GM18519 (cell line): ENCODE measurements at regions not wholly inside any gene's neighbourhood (a gene's known extent, or its start where the extent isn't known, plus 50 kb on each side); places are given as distances from the start of the nearest gene placed in this dataset.

Experiments
- ATAC-seq: cut with Tn5 transposase; IDR thresholded peaks from one replicate; pipeline ENCODE4 v1.9.1; 2021; ENCODE audit warnings: mild to moderate bottlenecking, moderate library complexity; ENCODE audit not compliant: unreplicated experiment, low FRiP score

DNA sequence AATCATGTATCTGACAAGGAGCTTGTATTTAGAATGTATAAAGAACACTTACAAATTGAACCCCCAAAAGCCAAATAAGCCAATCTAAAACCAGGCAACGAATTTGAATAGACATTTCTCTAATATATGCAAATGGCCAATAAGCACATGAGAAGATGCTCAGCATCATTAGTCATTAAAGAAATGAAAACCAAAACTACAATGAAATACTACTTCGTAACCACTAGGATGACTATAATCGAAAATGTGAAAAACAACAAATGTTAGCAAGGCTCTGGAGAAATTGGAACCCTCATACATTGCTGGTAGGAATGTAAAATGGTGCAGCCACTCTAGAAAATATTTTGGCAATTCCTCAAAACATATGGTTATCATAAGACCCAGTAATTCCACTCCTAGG, 105.8 kb upstream of the TOP1 start:
- ATAC-seq, result no peak

DNA sequence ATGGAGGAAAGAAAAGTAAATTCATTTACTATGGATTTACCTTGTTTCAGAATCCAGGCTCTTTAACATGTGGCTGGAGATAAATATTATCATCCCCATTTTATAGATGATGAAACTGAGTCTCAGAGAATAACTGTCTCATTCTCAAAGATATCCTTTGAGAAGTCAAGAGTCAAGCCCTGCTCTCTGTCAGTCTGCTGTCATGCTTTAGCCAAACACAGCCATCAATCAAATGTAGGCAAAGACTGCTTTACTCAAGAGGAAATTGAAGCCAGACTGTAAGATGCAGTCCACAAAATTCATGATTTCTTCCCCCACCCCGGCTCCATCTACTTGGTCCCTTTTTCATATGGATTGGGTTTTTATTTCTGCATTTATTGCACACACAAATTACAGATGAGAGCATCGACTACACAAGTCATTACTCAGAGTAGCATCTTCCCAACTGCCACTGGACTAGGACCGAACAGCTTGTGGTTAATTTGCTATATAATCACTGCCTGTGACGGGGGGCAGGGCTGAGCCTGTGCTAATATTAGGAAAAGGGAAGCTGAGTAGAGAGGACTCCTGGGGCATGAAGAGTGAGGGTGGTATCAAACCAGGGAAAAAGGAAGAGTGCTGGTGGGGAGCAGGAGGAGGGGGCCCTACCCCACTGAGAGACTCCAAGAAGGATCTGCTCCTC, 102.7 kb upstream of the TOP1 start:
- no peak for ATAC-seq

DNA sequence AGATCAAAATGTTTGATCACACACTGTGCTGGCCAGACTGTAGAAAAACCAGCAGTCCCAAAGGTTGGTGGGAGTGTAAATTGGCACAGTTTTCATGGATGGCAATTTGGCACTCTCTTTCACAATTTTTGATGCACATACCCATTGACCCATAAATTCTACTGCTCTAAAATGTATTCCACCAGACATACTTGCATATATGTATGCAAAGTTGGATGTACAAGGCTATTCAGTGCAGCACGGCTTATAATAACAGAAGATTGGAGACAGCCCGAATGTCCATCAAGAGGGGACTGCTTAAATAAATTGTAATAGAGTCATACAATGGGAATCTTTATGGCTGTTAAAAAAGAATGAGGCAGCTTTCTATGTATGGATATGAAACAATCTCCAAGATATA, 101.7 kb upstream of the TOP1 start:
- ATAC-seq, result no peak

DNA sequence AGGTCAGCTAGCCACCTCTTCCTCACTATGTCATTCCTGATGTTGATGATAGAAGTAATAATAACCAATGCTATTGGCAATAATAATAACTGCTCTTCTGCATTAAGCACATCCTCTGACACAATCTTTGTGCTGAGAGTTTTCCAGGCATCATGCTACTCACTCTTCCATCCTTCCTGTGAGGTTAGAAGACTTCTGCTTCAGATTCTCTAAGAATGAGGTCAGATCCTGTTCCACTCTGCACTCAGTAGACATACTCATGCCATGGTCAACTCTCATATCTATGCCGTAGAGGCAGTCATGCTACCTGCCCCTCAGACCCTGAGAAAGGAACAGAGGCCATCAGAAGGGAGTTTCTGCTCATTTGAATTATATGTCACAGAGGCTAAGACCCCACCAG, 98.1 kb upstream of the TOP1 start:
- ATAC-seq, result no peak

DNA sequence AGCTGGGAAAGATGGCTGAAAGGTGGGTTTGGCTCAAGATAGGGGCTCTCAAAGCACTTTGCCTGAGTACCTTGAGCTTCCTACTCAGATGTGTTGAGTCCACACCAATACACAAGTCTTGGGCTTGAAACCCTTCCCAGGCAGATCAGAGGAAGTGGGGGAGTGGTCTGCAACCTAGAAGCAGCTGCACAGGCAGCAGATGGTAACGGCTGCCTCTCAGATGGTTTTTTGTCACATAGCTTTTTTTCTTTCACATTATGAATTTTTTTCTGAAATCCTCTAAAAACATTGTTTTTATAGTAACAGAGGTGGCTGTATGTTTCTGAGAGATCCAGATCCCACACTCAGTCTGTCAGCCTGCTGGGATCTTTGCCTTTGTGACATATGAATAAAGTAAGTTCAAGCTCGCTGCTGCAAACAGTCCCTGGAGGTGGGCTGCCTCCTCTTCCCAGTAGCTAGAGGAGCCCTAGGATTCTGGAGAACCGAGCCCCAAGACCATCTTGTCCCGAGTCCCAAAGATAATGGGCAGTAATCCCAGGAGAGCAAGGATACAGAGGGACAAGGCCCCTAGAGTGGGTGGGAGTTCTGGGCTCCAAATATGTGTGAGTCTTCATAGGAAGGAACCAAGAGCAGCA, 97.1 kb upstream of the TOP1 start:
- ATAC-seq, result no peak

DNA sequence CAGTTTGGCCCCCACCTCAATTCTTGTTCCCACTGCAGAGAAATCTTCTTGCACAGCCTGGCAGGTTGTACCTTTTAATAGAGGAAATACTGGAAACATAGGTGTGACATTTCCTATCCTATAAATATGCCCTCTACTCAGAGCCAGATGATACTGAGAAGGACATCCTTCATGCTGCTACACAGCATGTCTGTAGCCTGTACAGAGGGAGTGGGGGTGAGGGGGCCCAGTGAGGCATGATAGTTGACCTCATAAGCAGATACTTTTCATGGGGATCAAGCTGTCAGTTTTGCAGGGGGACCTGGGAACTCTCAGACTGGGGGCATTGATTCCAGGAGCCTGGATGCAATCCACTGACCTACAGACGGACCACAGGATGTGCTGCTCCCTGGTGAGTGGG, 96.2 kb upstream of the TOP1 start:
- ATAC-seq, result no peak

DNA sequence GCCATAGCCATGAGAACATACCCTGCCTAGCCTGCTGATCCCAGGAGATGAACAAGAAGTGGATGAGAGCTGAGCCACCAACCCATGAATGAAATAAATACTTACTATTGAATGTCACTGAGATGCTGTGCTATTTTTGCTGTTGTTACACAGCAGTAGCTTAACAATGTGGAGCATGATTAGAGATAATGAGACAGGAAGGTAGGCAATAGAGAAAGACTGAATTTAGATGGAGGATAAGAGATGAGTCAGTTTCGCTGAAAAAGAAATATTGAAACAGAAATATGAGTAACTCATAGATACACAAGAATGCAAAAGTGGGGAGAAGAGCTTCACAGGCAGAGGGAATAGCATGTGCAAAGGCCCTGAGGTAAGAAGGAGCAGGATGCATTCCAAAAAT, 94.9 kb upstream of the TOP1 start:
- ATAC-seq, result no peak

DNA sequence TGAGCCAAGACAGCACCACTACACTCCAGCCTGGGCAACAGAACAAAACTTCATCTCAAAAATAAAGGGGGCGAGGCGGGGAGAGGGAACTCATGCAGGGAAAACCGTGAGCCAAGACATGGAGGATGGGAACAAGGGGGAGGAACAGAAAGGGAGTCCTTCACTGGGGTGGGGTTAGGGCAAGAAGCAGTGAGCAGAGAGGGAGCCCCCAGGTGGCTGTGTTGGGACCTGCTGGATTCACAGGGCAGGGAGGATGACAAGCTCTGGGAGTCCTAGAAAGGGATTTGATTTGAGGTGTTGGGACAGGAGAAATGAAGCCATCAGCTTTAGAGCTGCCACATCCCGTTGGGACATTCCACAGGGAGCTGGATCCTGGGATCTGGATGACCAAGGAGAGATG, 90.6 kb upstream of the TOP1 start:
- ATAC-seq, result no peak

DNA sequence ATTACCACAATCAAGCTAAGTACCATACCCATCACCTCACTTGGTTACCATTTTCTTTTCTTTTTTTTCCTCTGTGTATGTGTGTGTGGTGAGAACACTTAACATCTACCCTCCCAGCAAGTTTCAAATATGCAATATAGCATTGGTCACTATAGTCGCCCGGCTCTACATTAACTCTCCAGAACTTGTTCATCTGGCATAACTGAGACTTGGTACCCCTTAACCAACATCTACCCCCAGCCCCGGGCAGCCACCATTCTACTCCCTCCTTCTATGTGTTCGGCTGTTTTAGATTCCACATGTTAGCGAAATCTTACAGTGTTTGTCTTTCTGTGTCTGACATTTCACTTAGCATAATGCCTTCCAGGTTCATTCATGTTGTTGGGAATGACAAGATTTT, 89.0 kb upstream of the TOP1 start:
- ATAC-seq, result no peak

DNA sequence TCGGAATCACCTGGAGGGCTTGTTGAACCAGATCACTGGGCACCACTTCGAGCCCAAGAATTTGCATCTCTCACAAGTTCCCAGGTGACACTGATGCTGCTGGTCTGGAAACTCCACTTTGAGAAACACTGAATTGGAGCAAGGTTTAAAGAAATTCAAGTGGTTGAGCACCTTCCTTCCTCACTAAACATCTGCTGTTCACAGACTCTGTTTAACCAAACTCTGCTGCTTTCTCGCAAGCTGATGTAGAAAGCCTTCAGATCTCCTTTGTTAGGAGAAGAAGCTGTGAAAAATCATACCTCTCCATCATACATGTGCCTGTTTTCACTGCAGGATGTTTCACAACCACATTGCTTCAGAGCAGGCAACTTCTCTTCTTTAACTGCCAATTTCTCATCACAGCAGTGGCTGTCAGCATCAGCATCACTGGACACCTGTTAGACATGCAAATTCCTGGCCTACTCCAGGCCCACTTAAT, 87.5 kb upstream of the TOP1 start:
- peak; percentile 40 for ATAC-seq

DNA sequence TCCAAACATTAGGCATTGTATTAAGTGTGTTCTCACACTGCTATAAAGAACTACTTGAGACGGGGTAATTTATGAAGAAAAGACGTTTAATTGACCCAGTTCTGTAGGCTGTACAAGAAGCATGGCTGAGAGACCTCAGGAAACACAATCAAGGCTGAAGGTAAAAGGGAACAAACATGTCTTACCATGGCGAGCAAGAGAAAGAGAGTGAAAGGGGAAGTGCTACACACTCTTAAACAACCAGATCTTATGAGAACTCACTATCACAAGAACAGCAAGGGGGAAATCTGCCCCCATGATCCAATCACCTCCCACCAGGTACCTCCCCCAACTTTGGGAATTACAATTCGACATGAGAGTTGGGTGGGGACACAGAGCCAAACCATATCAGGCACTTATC, 86.6 kb upstream of the TOP1 start:
- no peak for ATAC-seq

DNA sequence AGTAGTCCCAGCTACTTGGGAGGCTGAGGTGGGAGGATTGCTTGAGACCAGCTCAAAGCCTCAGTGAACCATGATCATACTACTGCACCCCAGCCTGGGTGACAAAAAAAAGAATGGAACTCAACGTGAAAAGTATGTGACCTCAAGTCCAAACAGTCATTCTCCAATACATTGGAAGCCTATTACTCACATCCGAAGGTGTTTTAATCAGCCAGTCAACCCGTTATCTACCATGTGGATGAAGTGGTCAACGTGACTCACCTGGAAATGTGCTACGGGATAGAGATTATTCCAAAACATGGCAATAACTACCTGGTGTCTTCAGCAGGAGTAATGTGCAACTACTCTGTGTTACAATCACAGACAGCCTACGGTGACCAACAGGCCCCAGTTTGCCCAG, 85.8 kb upstream of the TOP1 start:
- no peak for ATAC-seq

DNA sequence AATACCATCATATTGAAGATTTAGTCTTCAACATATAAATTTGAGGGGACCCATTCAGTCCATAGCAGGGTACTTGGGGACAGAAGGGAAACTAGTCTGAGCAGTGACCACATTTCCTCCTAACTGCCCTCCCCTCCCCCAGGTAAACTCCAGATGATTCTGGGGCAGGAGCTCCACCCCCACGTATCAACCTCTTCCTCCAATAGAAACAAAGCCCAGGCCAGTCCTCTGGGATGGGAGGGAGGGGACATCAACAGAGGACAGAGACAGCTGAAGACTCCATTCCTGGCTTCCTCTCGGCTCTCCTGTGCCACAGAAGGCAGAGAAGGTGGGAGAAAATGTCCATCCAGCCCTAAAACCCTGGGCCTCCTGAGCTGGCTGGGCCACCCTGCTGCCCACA, 85.0 kb upstream of the TOP1 start:
- no peak for ATAC-seq

DNA sequence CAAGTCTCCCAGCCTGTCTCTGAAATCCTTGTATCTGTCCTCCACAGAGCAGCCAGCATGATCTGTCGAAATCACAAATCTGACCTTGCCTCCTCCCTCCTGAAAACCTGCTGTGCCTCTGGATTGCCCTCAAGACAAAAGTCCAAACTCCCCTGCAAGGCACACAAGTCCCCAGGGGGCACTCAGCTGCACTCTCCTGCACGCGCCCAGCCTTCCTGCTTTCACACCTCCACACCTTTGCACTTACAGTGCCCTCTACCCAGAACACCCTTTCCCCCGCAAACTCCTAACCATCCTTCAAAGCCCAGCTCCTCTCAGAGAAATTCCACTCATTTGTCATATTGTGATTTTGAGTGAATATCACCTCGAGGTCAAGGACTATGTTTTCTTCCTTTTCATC, 83.4 kb upstream of the TOP1 start:
- ATAC-seq, result no peak

DNA sequence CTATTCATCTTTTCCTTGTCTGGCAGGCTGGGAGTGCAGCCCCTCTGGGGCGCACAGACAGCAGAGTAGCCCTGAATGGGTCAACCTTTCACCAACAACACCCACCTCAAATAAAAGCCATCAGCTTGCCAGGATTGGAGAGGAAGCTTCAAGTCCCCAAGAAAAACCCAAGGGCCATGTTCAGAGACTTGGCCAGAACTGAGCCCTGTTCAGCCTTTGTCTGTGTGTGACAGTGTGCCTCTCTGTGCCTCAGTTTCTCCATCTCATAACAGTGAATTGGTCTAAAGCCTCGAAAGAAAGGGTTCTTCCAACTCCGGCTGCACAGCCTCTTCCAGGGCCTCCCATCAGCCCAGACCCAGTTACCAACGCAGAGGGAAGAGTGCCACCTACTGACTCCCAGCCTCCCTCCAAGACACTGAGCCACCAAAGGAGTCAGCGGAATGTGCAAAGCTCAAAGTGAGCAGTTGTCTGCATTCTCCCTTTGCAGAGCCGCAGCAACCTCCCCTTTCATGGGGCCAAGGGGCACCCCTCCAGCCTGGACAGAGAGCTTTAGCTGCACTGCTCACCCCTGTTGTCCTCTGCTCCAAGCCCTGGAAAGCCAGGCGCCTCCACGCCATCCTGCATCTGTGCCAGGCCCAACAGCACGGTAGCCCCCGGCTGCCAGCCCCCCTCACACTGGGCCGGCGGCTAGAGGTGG, 82.7 kb upstream of the TOP1 start:
- no peak for ATAC-seq

DNA sequence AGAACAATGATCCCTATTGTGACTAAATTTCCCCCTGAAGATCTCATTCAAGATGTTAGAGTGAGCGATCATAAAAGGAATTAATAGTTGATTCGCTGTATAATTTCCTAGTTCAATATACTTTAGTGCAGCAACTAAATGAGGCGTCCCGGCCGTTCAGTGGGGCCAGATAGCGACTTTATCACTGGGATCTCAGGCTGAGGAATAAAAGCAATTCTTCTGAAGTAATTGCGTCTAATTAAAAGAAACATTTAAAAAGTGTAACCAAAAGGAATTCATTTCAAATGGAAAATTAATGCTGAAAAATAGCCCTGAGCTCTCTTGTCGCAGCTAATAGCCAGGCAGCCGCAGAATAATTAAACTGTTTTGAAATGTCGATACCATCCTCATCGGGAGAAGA, 82.2 kb upstream of the TOP1 start:
- no peak for ATAC-seq

DNA sequence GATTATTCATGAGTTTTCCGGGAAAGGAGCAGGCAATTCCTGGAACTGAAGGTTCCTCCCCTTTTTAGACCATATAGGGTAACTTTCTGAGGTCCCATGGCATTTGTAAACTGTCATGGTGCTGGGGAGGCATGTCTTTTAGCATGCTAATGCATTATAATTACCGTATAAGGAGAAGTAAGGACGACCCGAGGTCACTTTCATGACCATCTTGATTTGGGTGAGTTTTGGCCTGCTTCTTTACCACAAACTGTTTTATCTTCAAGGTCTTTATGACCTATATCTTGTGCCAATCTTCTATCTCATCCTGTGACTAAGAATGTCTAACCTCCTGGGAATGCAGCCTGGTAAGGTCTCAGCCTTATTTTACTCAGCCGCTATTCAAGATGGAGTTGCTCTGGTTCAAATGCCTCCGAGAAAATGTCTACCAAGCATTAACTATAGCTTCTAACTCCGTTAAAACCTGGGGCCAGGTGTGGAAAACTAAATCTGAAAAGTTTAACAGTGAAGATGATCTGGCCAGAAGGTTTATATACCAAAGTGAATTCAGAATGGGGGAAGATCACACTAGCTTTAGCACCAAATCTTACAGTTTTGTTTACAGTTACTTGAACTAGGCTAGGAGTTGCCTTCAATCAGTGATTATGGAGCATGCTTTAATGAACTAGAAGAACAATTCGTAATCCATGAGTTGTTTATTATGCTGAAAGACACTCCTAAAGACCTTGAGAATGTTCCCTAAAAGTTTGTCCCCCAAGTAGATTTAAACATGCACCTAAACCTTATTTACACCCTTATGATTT, 80.0 kb upstream of the TOP1 start:
- ATAC-seq, result no peak

DNA sequence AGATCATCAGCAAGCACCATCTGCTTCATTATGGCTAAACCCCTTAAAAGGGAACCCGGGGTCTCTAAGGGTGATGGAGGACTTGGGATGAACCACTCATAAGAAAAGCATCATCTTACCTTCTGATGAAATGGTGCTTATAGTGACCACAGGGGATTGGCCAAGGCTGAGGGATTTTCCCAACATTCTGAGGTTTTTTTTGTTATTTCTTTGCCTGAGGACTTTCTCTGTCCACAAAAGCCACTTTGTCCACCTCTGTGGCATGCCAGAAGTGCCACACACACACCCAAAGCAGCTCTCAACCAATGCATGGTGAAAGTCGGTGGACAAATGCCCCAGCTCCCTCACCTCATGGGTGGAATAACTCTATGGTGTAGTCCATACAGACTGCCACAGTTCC, 79.3 kb upstream of the TOP1 start:
- ATAC-seq, result no peak

DNA sequence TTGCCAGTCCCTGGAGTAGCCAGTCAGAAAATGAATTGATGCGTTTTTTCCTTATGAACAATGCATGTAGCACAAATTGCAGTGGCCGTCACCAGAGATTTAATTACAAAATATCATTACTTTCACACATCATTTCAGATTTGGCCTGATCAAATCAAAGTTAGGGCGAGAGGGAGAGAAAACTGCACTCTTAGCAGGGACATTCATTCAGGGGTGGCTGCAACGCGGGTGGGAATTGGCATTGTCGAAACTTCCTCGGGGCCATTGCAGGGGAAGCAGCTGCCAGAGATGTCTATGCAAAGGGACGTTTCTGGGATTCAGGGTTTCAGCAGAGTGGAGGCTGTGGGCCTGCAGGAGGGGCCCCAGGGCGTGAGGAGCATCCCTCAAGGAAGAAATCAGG, 76.5 kb upstream of the TOP1 start:
- ATAC-seq, result no peak

DNA sequence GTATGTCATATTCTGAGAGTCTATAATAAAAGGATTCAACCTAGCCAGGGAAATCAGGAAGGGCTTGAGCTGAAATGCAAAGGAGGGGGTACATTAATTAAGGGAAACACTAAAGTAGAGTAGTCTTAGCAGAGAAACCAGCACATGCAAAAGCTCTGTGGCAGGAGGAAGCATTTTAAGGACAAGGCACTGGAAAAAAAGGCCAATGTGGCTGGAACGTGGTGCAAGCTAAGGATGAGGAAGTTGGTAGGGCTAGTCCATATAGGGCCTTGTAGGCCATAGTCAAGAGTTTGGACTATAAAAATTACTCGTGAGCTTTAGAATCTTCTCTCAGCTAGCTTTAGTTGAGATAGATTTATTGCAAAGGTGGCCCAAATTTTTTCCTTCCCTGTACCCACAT, 75.2 kb upstream of the TOP1 start:
- ATAC-seq, result no peak

DNA sequence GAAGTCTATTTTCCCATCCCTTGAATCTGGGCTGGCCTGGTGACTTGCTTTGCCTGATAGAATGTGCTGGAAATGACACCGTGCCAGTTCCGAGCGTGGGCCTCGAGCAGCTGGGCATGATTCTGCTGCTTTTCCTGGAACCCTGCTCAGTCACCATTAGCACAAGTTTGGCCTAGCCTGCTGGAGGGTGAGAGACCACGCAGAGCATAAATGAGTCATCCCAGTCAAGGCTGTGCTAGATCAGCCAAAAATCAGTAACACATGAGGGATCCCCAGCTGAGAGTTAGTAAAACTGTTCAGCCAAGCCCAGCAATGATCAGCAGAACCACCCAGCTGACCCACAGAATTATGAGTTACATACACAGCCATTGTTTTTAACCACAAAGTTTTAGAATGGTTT, 74.8 kb upstream of the TOP1 start:
- ATAC-seq, result no peak
